ENCODE measurements at regions not wholly inside any gene's neighbourhood (a gene's known extent, or its start where the extent isn't known, plus 50 kb on each side); places are given as distances from the start of the nearest gene placed in this dataset.

- no peaks in the 10 kb centered on the region for H3K27me3 ChIP-seq (ENCODE audit: low read depth, low read length)
- no peaks in the 10 kb centered on the region for H3K36me3 ChIP-seq (replicated peaks; ENCODE audit: low read depth, low read length)
- TF ChIP-seq CTCF (IDR thresholded peaks at IDR 0.05; ENCODE audit: low read depth, low read length) (no peak), EZH2phosphoT487 (IDR thresholded peaks at IDR 0.05; ENCODE audit: low read depth) (no peak)
- H3K9me3 ChIP-seq (ENCODE audit: insufficient read depth, low read length): no peaks in the 10 kb centered on the region
- H3K27ac ChIP-seq (ENCODE audit: low read length): no peak overlapping the region
- H3K79me2 ChIP-seq (ENCODE audit: low read length): no peaks in the 10 kb centered on the region
- H3K4me3 ChIP-seq (ENCODE audit: low read length): no peak overlapping the region
- no peak overlapping the region for H3K9ac ChIP-seq (ENCODE audit: low read length)
- H4K20me1 ChIP-seq (ENCODE audit: insufficient read depth, low read length): no peaks in the 10 kb centered on the region
- no peak overlapping the region for H2AFZ ChIP-seq (ENCODE audit: low read depth, low read length)
- H3K4me2 ChIP-seq (ENCODE audit: low read length): no peak overlapping the region
- H3K4me1 ChIP-seq (ENCODE audit: low read length): no peaks in the 10 kb centered on the region
Measured at GRCh38 chr3:106877627-106878026, 499.6 kb upstream of the CCDC54 start.

GRCh38 chr3:106880206-106880605 lies 497.0 kb upstream of the CCDC54 start:
- no peaks in the 10 kb centered on the region for H3K79me2 ChIP-seq (ENCODE audit: low read length)
- H3K4me3 ChIP-seq (ENCODE audit: low read length): no peak overlapping the region
- no peaks in the 10 kb centered on the region for H3K4me1 ChIP-seq (ENCODE audit: low read length)
- no peaks in the 10 kb centered on the region for H4K20me1 ChIP-seq (ENCODE audit: insufficient read depth, low read length)
- TF ChIP-seq EZH2phosphoT487 (IDR thresholded peaks at IDR 0.05; ENCODE audit: low read depth) (no peak), CTCF (IDR thresholded peaks at IDR 0.05; ENCODE audit: low read depth, low read length) (no peak)
- no peak overlapping the region for H3K4me2 ChIP-seq (ENCODE audit: low read length)
- H3K36me3 ChIP-seq (replicated peaks; ENCODE audit: low read depth, low read length): no peaks in the 10 kb centered on the region
- no peaks in the 10 kb centered on the region for H3K27me3 ChIP-seq (ENCODE audit: low read depth, low read length)
- no peaks in the 10 kb centered on the region for H3K9me3 ChIP-seq (ENCODE audit: insufficient read depth, low read length)
- H3K27ac ChIP-seq (ENCODE audit: low read length): no peak overlapping the region
- no peak overlapping the region for H3K9ac ChIP-seq (ENCODE audit: low read length)
- H2AFZ ChIP-seq (ENCODE audit: low read depth, low read length): no peak overlapping the region

- H3K4me3 ChIP-seq (ENCODE audit: low read length): no peak overlapping the region
- no peak overlapping the region for H3K9ac ChIP-seq (ENCODE audit: low read length)
- no peaks in the 10 kb centered on the region for H3K36me3 ChIP-seq (replicated peaks; ENCODE audit: low read depth, low read length)
- no peak overlapping the region for H2AFZ ChIP-seq (ENCODE audit: low read depth, low read length)
- no peak for TF ChIP-seq EZH2phosphoT487 (IDR thresholded peaks at IDR 0.05; ENCODE audit: low read depth)
- TF ChIP-seq CTCF (IDR thresholded peaks at IDR 0.05; ENCODE audit: low read depth, low read length): no peak
- no peaks in the 10 kb centered on the region for H3K4me1 ChIP-seq (ENCODE audit: low read length)
- no peaks in the 10 kb centered on the region for H3K9me3 ChIP-seq (ENCODE audit: insufficient read depth, low read length)
- no peaks in the 10 kb centered on the region for H3K79me2 ChIP-seq (ENCODE audit: low read length)
- no peak overlapping the region for H3K4me2 ChIP-seq (ENCODE audit: low read length)
- no peaks in the 10 kb centered on the region for H4K20me1 ChIP-seq (ENCODE audit: insufficient read depth, low read length)
- H3K27ac ChIP-seq (ENCODE audit: low read length): no peak overlapping the region
- no peaks in the 10 kb centered on the region for H3K27me3 ChIP-seq (ENCODE audit: low read depth, low read length)
Measured at GRCh38 chr3:106881186-106881585, 496.1 kb upstream of the CCDC54 start.

GRCh38 chr3:106882297-106882696 lies 494.9 kb upstream of the CCDC54 start:
- no peaks in the 10 kb centered on the region for H3K36me3 ChIP-seq (replicated peaks; ENCODE audit: low read depth, low read length)
- no peaks in the 10 kb centered on the region for H3K79me2 ChIP-seq (ENCODE audit: low read length)
- no peak overlapping the region for H3K4me3 ChIP-seq (ENCODE audit: low read length)
- no peaks in the 10 kb centered on the region for H3K27me3 ChIP-seq (ENCODE audit: low read depth, low read length)
- H3K9ac ChIP-seq (ENCODE audit: low read length): no peak overlapping the region
- H3K4me2 ChIP-seq (ENCODE audit: low read length): no peak overlapping the region
- no peaks in the 10 kb centered on the region for H3K9me3 ChIP-seq (ENCODE audit: insufficient read depth, low read length)
- H2AFZ ChIP-seq (ENCODE audit: low read depth, low read length): no peak overlapping the region
- no peaks in the 10 kb centered on the region for H3K4me1 ChIP-seq (ENCODE audit: low read length)
- no peak overlapping the region for H3K27ac ChIP-seq (ENCODE audit: low read length)
- TF ChIP-seq CTCF (IDR thresholded peaks at IDR 0.05; ENCODE audit: low read depth, low read length): no peak
- no peak for TF ChIP-seq EZH2phosphoT487 (IDR thresholded peaks at IDR 0.05; ENCODE audit: low read depth)
- no peaks in the 10 kb centered on the region for H4K20me1 ChIP-seq (ENCODE audit: insufficient read depth, low read length)
